Stimulated activated naive CD4-positive, alpha-beta T cell treated with Interleukin-2 at 50 U/mL for 16 hours (primary cell): ENCODE measurements at regions not wholly inside any gene's neighbourhood (a gene's known extent, or its start where the extent isn't known, plus 50 kb on each side); places are given as distances from the start of the nearest gene placed in this dataset.
"Not testable (repeated sequence)": the region's sequence is repeated elsewhere in the genome, so short reads cannot be mapped to it uniquely, and the experiment has no call there.

Experiments used
- DNase-seq: peaks from one replicate; lab custom pipeline; 2025; lab: John Stamatoyannopoulos, UW

DNA sequence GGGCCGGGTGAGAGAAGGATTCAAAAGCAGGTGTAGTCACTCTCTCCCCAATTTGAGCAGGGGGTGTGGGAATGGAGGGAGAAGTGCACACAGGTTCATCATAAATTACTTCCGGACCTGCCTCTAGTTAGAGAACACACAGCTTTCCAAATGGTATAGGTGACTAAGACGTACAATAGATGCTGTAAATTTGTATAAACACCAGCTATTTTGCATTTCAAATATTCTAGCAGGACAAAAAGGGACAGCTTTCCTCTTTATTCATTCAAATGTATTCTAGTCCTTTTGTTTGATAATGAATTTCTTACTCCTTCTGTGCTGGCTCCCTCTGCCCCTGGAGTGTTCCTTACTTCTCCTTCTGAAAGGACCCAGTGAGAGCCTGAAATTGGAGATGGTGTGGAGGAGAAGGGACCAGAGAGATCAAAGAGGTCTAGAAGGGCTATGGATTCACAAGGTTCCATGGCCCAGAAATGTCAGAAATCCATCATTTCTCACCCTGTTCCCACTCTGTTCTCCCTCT lies 53.2 kb upstream of the SH3BP4 start:
- DNase-seq = no peak

DNA sequence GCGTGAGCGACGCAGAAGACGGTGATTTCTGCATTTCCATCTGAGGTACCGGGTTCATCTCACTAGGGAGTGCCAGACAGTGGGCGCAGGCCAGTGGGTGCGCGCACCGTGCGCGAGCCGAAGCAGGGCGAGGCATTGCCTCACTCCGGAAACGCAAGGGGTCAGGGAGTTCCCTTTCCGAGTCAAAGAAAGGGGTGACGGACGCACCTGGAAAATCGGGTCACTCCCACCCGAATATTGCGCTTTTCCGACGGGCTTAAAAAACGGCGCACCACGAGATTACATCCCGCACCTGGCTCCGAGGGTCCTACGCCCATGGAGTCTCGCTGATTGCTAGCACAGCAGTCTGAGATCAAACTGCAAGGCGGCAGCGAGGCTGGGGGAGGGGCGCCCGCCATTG lies 63.4 kb upstream of the SH3BP4 start:
- not testable (repeated sequence) for DNase-seq

DNA sequence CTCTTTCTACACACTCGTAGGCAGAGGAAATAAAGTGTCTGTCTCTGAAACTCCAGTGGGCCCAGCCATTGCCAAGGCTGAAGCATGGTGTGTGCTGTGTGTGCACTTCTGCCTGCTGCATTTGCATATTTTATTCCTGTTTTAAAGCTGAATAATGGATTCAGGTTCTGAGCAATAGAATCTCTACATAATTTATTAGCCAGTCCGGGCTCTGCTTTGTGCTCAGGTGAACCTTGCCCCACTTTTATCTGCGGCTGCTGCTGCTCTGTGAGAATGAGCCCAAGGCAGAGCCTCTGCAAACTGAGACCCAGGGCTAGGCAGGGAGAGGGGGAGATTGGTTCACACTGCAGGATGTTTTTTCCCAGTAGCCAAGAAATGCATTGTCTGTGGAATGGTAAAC lies 64.6 kb upstream of the SH3BP4 start:
- no peak for DNase-seq

DNA sequence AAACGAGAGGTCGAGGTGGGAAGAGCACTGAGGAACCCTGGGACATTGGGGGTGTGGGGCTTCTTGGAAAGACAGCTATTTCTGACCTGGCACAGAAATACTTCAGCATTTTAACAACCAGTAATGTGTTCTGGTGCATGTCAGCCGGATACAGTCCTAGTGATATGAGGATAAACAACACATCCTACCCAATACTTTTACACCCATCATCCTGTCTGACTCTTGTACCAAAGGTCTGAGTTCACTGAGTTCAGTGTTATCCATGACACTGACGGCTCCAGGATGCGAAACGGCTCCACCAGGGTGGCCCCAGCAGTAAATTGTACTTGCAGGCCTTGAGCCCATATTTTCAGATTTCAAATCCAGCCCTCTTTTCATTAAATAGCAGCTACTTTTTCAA lies 65.9 kb upstream of the SH3BP4 start:
- DNase-seq = no peak

DNA sequence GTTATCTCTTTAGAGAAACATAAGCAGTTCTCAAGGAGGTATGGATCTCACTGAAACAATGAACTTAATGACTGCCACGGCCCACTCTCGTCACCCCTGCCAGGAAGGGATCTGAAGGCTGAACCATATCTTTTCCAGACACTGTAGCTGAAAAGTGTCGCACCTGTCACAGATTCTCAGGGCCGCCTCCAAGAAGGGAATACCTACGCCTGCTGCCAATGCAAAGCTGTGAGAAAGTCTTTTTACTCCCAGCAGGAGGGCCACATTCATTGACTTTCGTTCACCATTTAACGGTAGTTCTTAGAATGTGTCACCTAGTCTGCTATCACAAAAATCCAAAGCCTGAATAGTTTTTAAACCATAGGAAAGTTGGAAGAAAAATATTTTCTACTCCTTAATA lies 66.7 kb upstream of the SH3BP4 start:
- DNase-seq = no peak

DNA sequence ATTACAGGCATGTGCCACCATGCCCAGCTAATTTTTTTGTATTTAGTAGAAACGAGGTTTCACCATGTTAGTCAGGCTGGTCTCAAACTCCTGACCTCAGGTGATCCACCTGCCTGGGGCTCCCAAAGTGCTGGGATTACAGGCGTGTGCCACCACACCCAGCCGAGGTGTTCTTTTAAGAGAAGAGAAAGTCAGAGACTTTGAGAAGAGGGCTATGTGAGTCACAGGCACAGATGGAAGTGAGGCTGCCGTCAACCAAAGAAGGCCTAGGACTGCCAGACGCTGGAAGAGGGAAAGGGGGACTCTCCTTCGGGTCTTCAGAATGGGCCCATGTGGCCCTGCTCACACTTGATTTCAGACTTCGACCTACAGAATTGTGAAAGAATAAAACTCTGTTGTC lies 67.2 kb upstream of the SH3BP4 start:
- DNase-seq = no peak

DNA sequence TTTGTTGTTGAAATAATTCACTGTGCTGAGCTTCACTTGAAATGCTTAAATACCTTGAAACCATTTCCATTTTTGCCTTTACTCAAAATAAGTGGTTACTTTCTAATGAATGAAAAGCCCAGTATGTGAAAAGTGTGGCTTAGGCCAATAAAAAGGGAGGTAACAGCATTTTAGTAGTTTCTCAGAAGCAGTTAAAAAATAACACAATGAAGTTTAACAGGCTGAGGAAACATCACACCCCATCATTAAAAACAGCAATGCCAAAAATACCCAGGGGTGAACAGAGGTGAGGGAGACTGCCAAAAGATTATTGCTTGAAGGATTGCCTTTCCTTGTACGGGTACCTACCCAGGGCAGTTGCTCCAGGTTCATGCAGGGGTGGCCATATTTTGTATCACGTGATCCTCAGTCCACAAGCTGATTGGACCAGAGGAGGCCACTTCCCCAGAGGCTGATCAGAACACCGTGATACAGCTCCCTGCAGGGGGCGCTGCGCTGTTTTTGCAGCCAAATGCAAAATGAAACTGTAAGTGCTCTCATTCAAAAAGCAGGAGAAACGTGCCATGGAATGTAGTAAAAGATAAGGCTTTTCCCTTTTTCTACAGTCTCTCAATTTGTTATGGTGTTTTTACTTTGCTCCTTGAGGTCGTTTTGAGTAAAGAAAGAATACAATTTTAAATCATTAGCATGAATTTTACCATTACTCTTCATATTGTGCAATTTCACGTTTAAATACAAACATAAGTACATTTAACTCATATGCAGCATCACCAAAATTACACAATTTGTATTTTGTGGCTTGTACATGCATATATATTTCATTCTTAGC lies 70.2 kb upstream of the SH3BP4 start:
- no peak for DNase-seq

DNA sequence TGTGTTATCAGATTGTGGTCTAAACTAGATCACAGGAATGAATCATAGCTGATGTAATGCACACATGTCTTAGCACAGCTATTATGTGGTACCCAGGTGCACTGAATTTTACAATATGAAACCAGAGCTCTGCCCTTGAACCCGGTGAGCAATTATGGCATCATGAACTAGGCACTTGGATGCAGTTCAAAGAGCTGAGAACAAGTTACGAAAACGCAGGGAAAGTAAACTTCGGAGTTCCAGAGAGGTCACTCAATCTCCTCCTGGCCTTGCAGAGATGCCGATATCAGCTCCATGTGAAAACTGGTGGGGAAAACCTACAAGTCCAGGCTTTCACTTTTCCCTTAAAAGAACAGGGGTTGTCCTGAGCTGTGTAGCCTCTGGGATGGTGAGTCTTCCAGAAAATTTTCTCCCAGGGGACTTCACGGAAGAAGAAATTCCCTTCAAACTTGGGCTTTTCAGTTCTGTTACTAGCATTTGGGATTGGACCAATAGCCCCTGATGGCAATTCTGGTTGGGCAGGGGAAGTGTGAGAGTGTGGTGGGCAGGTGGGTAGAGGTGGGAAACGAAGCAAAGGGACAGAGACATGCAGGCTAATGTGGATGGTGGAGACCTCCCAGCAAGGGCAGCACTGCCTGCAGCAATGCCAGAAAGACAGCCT lies 71.1 kb upstream of the SH3BP4 start:
- DNase-seq = no peak

DNA sequence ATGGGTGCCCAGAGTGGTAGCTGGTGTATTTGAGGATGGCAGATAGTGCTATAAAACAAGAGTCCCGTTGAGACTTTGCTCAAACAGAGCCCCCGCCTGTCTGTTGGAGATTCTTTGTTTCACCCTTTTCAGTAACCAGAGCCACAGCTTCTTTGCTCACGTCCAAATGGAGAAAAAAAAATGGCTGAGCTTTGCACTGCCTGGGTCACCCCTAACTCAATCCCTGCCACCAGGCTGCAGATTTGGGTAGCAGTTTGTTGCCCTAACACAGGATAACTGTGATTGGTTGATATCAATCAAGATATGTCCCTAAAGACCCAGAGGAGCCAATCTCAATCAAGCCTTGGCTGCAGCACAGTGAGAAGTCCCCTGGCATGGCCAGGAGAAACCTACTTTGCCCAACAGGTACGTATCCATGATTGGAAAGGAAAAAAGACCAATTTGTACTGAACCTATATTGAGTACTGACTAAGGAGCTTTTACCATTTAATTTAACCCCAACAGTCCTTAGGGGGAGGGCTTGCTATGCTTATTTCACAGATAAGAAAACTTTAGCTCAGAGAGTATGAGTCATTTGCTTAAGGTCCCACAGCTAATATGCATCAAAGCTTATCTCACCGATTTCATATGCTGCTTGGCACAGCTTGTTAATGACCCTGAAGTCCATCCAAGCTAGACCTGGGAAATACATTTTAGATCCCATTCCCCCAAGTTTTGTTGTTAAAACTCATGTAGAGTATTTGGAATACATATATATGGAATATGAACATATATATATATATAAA lies 72.0 kb upstream of the SH3BP4 start:
- no peak for DNase-seq

DNA sequence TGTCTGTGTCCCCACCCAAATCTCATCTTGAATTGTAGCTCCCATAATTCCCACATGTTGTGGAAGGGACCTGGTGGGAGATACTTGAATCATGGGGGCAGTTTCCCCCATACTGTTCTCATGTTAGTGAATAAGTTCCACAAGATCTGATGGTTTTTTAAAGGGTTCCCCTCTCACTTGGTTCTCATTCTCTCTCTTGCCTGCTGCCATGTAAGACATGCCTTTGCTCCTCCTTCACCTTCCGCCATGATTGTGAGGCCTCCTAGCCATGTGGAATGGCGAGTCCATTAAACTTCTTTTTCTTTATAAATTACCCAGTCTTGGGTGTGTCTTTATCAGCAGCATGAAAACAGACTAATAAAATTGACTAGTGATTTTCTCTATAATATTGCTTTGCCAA lies 75.2 kb upstream of the SH3BP4 start:
- DNase-seq = not testable (repeated sequence)

DNA sequence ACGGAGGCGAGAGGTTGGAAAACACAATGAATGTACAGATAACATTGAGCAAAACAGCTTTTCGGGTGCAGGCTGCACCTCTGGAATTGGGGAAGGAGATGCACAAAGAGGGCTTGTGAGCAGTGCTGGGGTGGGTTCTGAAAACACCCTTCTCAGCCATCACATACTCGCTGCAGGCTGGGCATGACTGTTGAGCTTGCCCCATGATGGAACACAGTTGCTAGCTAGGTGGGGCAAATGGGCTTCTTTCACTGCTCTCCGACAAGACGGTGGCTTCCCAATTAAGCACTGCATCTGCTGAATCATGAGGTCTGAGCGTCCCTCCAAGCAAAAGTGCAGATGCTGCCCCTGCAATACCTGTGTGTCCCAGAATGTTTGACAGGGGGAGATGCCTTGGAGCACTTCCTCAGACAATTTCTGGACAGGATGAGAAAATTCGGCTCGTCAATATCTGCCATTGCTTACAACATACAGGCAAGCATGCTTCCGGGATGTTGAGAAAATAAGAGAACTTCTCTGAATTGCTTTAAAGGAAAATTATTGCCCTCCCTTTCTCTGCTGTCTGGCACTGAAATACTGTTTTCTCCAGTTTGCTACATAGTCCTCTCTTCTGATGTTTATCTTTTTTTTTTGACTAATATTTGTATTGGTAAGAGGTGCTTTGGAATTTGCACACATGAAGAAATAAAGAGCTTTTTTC lies 77.3 kb upstream of the SH3BP4 start:
- DNase-seq = no peak

DNA sequence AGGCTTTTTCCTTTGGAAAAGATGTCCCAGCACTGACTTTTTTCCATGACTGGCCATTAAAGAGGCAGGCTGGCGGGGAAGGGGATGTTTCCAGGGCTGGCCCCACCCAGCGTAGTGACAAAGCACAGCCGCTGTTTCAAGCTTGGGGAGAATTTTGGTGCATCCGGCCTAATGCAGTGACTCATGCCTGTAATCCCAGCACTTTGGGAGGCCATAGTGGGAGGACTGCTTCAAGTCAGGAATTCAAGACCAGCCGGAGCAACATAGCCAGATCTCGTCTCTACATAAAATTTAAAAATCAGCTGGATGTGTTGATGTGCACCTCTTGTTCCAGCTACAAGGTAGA lies 78.0 kb upstream of the SH3BP4 start:
- no peak for DNase-seq

DNA sequence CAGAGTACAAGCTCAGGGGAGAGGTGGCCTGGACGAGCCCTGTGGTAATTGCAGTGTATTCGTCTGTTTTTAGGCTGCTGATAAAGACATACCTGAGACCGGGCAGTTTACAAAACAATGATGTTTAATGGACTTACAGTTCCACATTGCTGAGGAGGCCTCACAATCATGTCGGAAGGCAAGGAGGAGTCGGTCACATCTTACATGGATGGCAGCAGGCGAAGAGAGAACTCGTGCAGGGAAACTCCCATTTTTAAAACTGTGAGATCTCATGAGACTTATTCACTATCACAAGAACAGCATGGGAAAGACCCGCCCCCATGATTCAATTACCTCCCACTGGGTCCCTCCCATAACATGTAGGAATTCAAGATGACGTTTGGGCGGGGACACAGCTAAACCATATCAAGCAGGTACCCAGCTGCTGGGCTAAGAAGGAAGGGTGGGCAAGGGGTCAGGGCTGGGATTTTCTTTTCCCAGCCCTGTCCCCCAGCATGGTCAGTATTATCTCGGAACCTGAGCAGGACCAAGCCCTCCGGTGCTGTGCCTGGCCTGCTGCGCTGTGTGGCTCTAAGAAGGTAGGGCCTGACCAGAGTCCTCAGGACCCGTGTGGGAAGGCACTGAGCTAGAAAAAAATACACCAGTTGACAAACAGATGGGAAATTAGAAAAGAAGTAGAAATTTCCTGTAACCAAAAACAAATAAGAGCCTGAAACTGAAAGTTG lies 78.6 kb upstream of the SH3BP4 start:
- DNase-seq = no peak

DNA sequence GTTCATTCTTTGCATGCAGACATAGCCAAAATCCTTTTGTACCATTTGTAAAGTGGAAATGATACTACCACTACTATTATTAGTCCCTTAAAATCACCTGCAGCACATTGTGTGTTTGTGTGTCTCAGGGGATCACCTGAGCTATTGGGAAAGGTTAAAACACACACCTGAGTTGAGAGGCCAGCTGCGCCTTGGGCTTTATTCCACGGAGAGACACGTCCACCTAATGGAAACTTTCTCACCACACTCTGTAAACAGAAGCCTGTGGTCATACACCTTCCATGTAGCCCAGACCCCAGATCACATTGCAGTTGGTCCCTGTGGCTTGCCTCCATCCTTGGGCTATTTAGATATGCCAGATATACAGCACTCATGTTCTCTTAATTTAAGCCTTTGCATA lies 81.8 kb upstream of the SH3BP4 start:
- DNase-seq = no peak

DNA sequence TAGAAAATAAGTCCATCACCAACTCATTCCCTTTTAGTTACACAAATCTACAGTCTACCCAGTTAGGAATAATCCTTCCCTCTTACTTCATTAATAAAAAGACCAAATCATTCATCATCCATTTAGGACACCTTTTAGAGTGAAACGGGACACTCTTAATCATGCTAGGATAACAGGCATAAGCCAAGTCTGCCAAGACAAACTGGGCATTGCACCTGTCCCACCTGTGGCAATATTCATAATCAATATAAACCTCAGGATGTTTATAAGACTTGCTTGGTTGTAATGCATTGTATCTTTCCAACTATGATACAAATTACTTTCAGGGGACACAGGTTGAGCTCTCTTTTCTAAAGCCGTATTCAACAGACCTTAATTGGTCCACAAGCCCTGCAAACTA lies 82.7 kb upstream of the SH3BP4 start:
- no peak for DNase-seq

DNA sequence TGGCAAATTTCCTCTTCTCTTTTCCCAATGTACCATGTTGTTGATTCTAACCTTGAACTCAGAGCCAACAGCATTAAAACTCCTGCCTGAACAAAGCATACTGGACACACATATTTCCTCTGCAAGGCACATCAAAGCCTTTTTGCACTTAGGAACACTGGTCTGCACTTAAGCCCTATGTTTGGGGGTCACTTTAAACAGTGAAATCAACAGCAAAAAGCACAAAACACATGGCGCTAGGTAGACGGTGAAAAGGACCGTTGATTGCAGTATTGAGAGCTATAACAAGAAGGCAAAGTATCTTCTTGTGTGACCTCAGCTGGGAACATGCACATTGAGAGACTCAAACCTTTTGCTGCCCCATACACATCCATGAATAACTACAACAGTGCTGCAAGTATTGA lies 83.9 kb upstream of the SH3BP4 start:
- no peak for DNase-seq

DNA sequence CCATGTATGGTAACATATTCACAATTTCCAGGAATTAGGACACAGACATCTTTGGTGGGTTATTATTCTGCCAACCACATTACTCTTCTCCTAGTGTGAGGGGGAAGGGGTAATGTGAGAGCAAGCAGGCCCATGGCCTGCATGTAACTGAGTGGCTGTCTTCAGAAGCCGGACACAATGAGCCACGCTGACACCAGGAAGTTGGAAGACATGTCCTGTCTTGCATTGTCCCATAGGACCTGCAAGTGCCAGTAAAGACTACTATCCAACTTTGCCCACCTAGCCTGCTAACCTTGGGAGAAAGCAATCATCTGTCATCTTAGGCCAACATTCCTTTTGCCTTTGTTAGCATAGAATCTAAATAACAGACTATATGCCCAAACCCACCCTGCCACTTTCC lies 86.2 kb upstream of the SH3BP4 start:
- DNase-seq = no peak

DNA sequence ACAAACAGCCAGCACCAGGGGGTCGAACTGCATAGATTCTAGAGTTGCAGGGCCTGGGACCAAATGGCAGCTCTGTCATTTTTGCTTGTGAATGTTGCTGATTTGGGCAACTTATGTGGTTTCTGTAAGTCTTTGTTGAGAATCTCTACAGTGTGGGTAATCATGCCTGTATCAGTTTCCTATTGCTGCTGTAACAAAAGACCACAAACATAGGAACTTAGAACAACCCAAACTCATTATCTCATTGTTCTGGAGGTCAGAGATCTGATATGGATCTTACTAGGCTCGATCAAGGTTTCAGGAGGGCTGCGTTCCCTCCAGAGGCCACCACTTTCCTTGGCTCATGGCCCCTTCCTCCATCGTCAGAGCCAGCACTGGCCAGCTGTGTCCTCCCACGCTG lies 86.8 kb upstream of the SH3BP4 start:
- no peak for DNase-seq

DNA sequence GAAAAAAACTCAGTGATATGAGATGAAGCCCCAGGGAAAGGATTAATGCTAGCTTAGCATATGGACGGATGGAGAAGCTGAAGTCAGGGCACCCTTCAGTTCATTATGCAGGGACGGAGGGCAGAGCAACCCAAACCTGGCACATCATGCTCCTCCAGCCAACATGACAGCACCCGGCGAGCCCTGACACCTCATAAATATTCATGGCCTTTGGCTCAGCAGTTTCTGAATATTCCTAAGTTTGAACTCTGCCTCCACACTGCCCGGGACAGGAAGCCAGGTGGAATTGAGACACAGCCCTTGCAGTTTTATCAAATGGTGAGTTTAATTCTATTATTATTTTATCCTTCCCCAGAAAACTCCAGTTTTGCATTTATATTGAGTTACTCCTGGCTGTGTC lies 87.3 kb upstream of the SH3BP4 start:
- DNase-seq = no peak

DNA sequence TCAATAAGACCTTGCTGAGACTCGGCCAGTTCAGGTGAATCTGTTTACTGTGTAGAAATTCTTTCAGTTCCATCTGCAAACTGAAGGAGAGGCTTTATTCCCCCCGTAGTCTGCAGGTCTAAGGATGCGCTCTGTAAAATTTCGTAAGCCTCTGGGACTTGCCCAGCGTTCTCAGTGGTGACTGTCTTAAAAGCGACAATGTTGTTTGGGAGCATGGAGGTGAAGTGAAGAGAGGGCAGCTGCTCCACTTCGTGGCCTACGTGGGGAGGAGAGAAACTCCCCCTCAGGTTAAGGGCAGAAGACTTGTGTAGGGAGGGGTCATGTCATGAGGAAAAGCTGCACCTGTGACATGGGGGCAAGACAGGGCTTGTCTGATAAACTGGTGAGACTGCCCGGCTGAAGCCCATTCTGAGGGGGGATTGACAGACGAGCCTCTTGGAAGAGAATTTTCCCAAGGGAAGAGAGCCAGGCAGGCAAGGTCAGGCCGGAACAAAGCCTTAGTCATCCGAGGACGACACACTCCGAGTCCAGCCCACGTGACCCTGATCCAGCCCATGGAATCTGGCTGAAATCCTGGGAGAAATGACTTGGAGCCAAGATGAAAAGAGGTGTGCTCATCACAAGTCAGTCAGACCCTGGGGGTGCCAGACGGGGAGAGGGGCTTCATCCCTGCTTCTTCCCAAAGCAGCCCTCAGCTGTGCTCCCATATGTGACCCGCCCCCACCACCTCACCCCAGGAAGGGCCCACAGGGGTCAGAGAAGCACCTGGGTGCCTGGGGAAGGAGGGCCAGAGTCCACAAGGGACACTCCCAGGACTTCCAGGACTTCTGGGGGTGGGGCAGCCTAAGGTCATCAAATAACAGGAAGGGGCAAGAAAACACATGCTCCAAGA lies 88.5 kb upstream of the SH3BP4 start:
- no peak for DNase-seq
